IMR-90 (cell line): ENCODE measurements at regions not wholly inside any gene's neighbourhood (a gene's known extent, or its start where the extent isn't known, plus 50 kb on each side); places are given as distances from the start of the nearest gene placed in this dataset.

Experiments
- ATAC-seq: fragments of 200-7000 bp; cut with Tn5 transposase; 2 replicates; pipeline ENCODE4 v1.9.1; 2020; ENCODE audit warnings: low read depth, mild to moderate bottlenecking, moderate library complexity
- BruUV-seq: library from RNA; stranded (reverse); fragments of 400-500 nt; replicated peaks from 2 replicates; lab custom pipeline; 2021; lab: Mats Ljungman, UMichigan
- CTCF ChIA-PET: fragments of 300-600 bp; formaldehyde crosslinking; extraction: SDS; loops from one replicate; lab custom pipeline; 2021; ENCODE audit warnings: antibody characterized with exemption; lab: Yijun Ruan, JAX
- POLR2A ChIA-PET: fragments of 300-600 bp; sonication (Branson Sonifier 250); formaldehyde crosslinking; loops from one replicate; lab custom pipeline; 2022; ENCODE audit warnings: antibody characterized with exemption; ENCODE audit not compliant: unreplicated experiment; lab: Charles Lee
- DNase-seq: peaks from one replicate; pipeline ENCODE4 v3.0.0; 2013
- H2AFZ ChIP-seq: replicated peaks from 2 replicates; pipeline ENCODE3; 2013; ENCODE audit warnings: low read length, mild to moderate bottlenecking; ENCODE audit not compliant: poor library complexity
- H2AK5ac ChIP-seq: 2 replicates; pipeline ENCODE4 v1.6.1; 2013; ENCODE audit warnings: low read depth, low read length, inconsistent platforms
- H2AK9ac ChIP-seq: replicated peaks from 2 replicates; pipeline ENCODE3; 2013; ENCODE audit warnings: mild to moderate bottlenecking, low read depth, low read length, moderate library complexity; ENCODE audit not compliant: poor library complexity
- H2BK120ac ChIP-seq: 2 replicates; pipeline ENCODE4 v1.6.1; 2013; ENCODE audit warnings: low read depth, low read length, inconsistent platforms
- H2BK15ac ChIP-seq: 3 replicates; pipeline ENCODE4 v1.6.1; 2013; ENCODE audit warnings: low read depth, low read length, inconsistent platforms
- H2BK20ac ChIP-seq: 2 replicates; pipeline ENCODE4 v1.6.1; 2013; ENCODE audit warnings: low read depth, mild to moderate bottlenecking, inconsistent platforms, low read length, moderate library complexity
- H2BK5ac ChIP-seq: 2 replicates; pipeline ENCODE4 v1.6.1; 2013; ENCODE audit warnings: mild to moderate bottlenecking, low read depth, low read length, inconsistent platforms; ENCODE audit not compliant: poor library complexity, severe bottlenecking
- H3K14ac ChIP-seq: replicated peaks from 2 replicates; pipeline ENCODE4 v1.6.1; 2013; ENCODE audit warnings: low read depth, low read length, inconsistent platforms
- H3K18ac ChIP-seq: 2 replicates; pipeline ENCODE4 v1.6.1; 2013; ENCODE audit warnings: low read depth, low read length, control low read depth
- H3K23ac ChIP-seq: 2 replicates; pipeline ENCODE4 v1.6.1; 2013; ENCODE audit warnings: low read depth, low read length, inconsistent platforms
- H3K27ac ChIP-seq: 2 replicates; pipeline ENCODE4 v1.5.1; 2013; ENCODE audit warnings: mild to moderate bottlenecking, control low read depth, low read length; ENCODE audit not compliant: insufficient read depth
- H3K27me3 ChIP-seq: 2 replicates; pipeline ENCODE4 v1.6.1; 2013; ENCODE audit warnings: low read length; ENCODE audit not compliant: control insufficient read depth, insufficient read depth
- H3K36me3 ChIP-seq: 2 replicates; pipeline ENCODE4 v1.6.1; 2013; ENCODE audit warnings: low read length, mixed read lengths; ENCODE audit not compliant: control insufficient read depth, insufficient read depth
- H3K4ac ChIP-seq: 2 replicates; pipeline ENCODE4 v1.6.1; 2013; ENCODE audit warnings: low read depth, low read length, inconsistent platforms
- H3K4me1 ChIP-seq: 2 replicates; pipeline ENCODE4 v1.6.1; 2013; ENCODE audit warnings: low read length, mixed read lengths; ENCODE audit not compliant: control insufficient read depth, insufficient read depth
- H3K4me2 ChIP-seq: 2 replicates; pipeline ENCODE4 v1.6.1; 2013; ENCODE audit warnings: low read depth, mild to moderate bottlenecking, control low read depth, low read length, moderate library complexity
- H3K4me3 ChIP-seq: 2 replicates; pipeline ENCODE4 v1.5.1; 2013; ENCODE audit warnings: low read depth, mild to moderate bottlenecking, control low read depth, low read length, moderate library complexity; ENCODE audit not compliant: insufficient read depth
- H3K56ac ChIP-seq: 2 replicates; pipeline ENCODE4 v1.6.1; 2013; ENCODE audit warnings: low read length, inconsistent platforms; ENCODE audit not compliant: insufficient read depth; ENCODE audit errors: extremely low read depth
- H3K79me1 ChIP-seq, 2 experiments: 2 replicates each; pipeline ENCODE4 v1.6.1; 2013; ENCODE audit warnings: low read length in 2 of 2, inconsistent platforms in 1 of 2, low read depth in 1 of 2
- H3K9ac ChIP-seq: 2 replicates; pipeline ENCODE4 v1.6.1; 2013; ENCODE audit warnings: low read depth, low read length, control low read depth
- H3K9me1 ChIP-seq: 2 replicates; pipeline ENCODE4 v1.6.1; 2013; ENCODE audit warnings: low read length, inconsistent platforms; ENCODE audit not compliant: insufficient read depth
- H3K9me3 ChIP-seq: 2 replicates; pipeline ENCODE4 v1.6.1; 2013; ENCODE audit warnings: low read length; ENCODE audit not compliant: control insufficient read depth, insufficient read depth
- H4K20me1 ChIP-seq: 2 replicates; pipeline ENCODE4 v1.6.1; 2013; ENCODE audit warnings: low read length, inconsistent platforms; ENCODE audit not compliant: insufficient read depth
- H4K5ac ChIP-seq: 2 replicates; pipeline ENCODE4 v1.6.1; 2013; ENCODE audit warnings: mild to moderate bottlenecking, low read depth, low read length, control low read depth
- H4K8ac ChIP-seq, 2 experiments: 2 replicates each; pipeline ENCODE4 v1.6.1; 2013; ENCODE audit warnings: low read depth in 2 of 2, low read length in 2 of 2, control low read depth in 1 of 2, inconsistent platforms in 1 of 2
- H4K91ac ChIP-seq: 2 replicates; pipeline ENCODE4 v1.6.1; 2013; ENCODE audit warnings: low read depth, low read length, inconsistent platforms; ENCODE audit not compliant: insufficient read depth
- BHLHE40 ChIP-seq: fragments of 150-350 bp; IDR thresholded peaks from 2 replicates; pipeline ENCODE4 v1.6.1; 2016; ENCODE audit warnings: mild to moderate bottlenecking, low read depth, low read length
- CEBPB ChIP-seq: IDR thresholded peaks from 2 replicates; pipeline ENCODE4 v1.6.1; 2012; ENCODE audit warnings: low read depth, low read length, improper control_type of control experiment
- CHD1 ChIP-seq: IDR thresholded peaks from 2 replicates; pipeline ENCODE4 v1.6.1; 2012; ENCODE audit warnings: low read depth, low read length, improper control_type of control experiment
- FOS ChIP-seq: fragments of 150-350 bp; IDR thresholded peaks from 2 replicates; pipeline ENCODE4 v1.6.1; 2016; ENCODE audit warnings: low read depth, low read length
- MAFK ChIP-seq: IDR thresholded peaks from 2 replicates; pipeline ENCODE4 v1.6.1; 2012; ENCODE audit warnings: low read depth, low read length, improper control_type of control experiment
- MAZ ChIP-seq: IDR thresholded peaks from 2 replicates; pipeline ENCODE4 v1.6.1; 2012; ENCODE audit warnings: low read depth, mild to moderate bottlenecking, low read length, improper control_type of control experiment, moderate library complexity, borderline replicate concordance
- MXI1 ChIP-seq: IDR thresholded peaks from 2 replicates; pipeline ENCODE4 v1.6.1; 2012; ENCODE audit warnings: low read depth, mild to moderate bottlenecking, low read length, moderate library complexity, borderline replicate concordance
- NFE2L2 ChIP-seq: fragments of 150-350 bp; IDR thresholded peaks from 2 replicates; pipeline ENCODE4 v1.6.1; 2016; ENCODE audit warnings: low read depth, mild to moderate bottlenecking, low read length
- POLR2A ChIP-seq: IDR thresholded peaks from 2 replicates; pipeline ENCODE4 v1.6.1; 2012; ENCODE audit warnings: mild to moderate bottlenecking, low read depth, low read length
- RAD21 ChIP-seq: IDR thresholded peaks from 2 replicates; pipeline ENCODE4 v1.6.1; 2012; ENCODE audit warnings: low read length, improper control_type of control experiment
- RCOR1 ChIP-seq: IDR thresholded peaks from 2 replicates; pipeline ENCODE4 v1.6.1; 2012; ENCODE audit warnings: mild to moderate bottlenecking, low read length, improper control_type of control experiment; ENCODE audit not compliant: insufficient replicate concordance
- RFX5 ChIP-seq: IDR thresholded peaks from 2 replicates; pipeline ENCODE4 v1.8.0; 2012; ENCODE audit warnings: low read depth, mild to moderate bottlenecking, low read length, moderate library complexity
- SMC3 ChIP-seq: fragments of 150-350 bp; IDR thresholded peaks from 2 replicates; pipeline ENCODE4 v1.6.1; 2016; ENCODE audit warnings: low read depth, mild to moderate bottlenecking, antibody characterized with exemption, low read length, moderate library complexity
- WGBS, 2 experiments: methylation state at CpG; one replicate each; pipeline versions ENCODE4 v1.1.5 to v1.1.7; 2013; ENCODE audit warnings: missing lambda C conversion rate in 2 of 2; ENCODE audit not compliant: insufficient read length in 1 of 2; ENCODE audit errors: extremely low coverage in 2 of 2; 5-methylcytosine and 5-hydroxymethylcytosine counted together
- dilution Hi-C: fragments of 300-500 bp; cut with HindIII; formaldehyde crosslinking; loops from one replicate; pipeline ENCODE4 v1.14.3; 2018; ENCODE audit warnings: low sequenced_read_pairs; ENCODE audit not compliant: unreplicated experiment
- in situ Hi-C: fragments of 300-500 bp; cut with MboI; formaldehyde crosslinking; loops from 3 replicates; pipeline ENCODE4 v1.14.3; 2019; ENCODE audit warnings: low sequenced_read_pairs, inconsistent platforms, mixed read lengths
- intact Hi-C: fragments of 100-400 bp; cut with micrococcal nuclease; formaldehyde crosslinking; loops from 2 replicates; pipeline ENCODE4 v1.10.0; 2022
- TF ChIP-seq, protein P1 (sequence below): fragments of 150-350 bp; IDR thresholded peaks from 2 replicates; pipeline ENCODE4 v1.6.1; 2017; ENCODE audit warnings: mild to moderate bottlenecking, antibody characterized with exemption, low read length, low read depth
- TF ChIP-seq, protein P2 (sequence below): fragments of 150-350 bp; IDR thresholded peaks from 2 replicates; pipeline ENCODE4 v1.6.1; 2016; ENCODE audit warnings: low read depth, mild to moderate bottlenecking, low read length, moderate library complexity, borderline replicate concordance
- TF ChIP-seq, protein P3 (sequence below): conservative IDR thresholded peaks from 2 replicates; pipeline ENCODE4 v1.5.1; 2012; ENCODE audit warnings: mild to moderate bottlenecking, low read depth, low read length, improper control_type of control experiment

GRCh38 chr4:14217401-14217800 is 589.9 kb upstream of the BOD1L1 start:
- H4K91ac ChIP-seq: no peak overlapping the region
- H3K23ac ChIP-seq: no peak overlapping the region
- DNase-seq (no peak), ATAC-seq (no peak)
- H3K18ac ChIP-seq: no peak overlapping the region
- no peak overlapping the region for H3K27ac ChIP-seq
- H3K36me3 ChIP-seq: no peaks in the 10 kb centered on the region
- no peaks in the 10 kb centered on the region for H3K27me3 ChIP-seq
- intact Hi-C loops (no loop called here), dilution Hi-C loops (no loop called here), in situ Hi-C loops (no loop called here)
- H2AK9ac ChIP-seq: no peak overlapping the region
- no peak overlapping the region for H3K14ac ChIP-seq
- H3K9ac ChIP-seq: no peak overlapping the region
- H3K4me1 ChIP-seq: no peaks in the 10 kb centered on the region
- no peaks in the 10 kb centered on the region for H4K20me1 ChIP-seq
- no peak overlapping the region for H3K4me2 ChIP-seq
- no peak overlapping the region for H3K4me3 ChIP-seq
- CTCF ChIA-PET: no interaction called here
- POLR2A ChIA-PET: no interaction called here
- no peak overlapping the region for H2AK5ac ChIP-seq
- H2BK15ac ChIP-seq: no peak overlapping the region
- H3K56ac ChIP-seq: no peak overlapping the region
- no peaks in the 10 kb centered on the region for H3K79me1 ChIP-seq
- no TSS peak for BruUV-seq
- H2BK120ac ChIP-seq: no peak overlapping the region
- H4K8ac ChIP-seq: no peak overlapping the region
- TF ChIP-seq MAFK (no peak), FOS (no peak), CEBPB (no peak), RFX5 (no peak), RAD21 (no peak), NFE2L2 (no peak), MXI1 (no peak), POLR2A (no peak), SMC3 (no peak), BHLHE40 (no peak), MAZ (no peak), CHD1 (no peak), RCOR1 (no peak)
- TF ChIP-seq, protein P1, sequence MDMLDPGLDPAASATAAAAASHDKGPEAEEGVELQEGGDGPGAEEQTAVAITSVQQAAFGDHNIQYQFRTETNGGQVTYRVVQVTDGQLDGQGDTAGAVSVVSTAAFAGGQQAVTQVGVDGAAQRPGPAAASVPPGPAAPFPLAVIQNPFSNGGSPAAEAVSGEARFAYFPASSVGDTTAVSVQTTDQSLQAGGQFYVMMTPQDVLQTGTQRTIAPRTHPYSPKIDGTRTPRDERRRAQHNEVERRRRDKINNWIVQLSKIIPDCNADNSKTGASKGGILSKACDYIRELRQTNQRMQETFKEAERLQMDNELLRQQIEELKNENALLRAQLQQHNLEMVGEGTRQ: no peak
- TF ChIP-seq, protein P2, sequence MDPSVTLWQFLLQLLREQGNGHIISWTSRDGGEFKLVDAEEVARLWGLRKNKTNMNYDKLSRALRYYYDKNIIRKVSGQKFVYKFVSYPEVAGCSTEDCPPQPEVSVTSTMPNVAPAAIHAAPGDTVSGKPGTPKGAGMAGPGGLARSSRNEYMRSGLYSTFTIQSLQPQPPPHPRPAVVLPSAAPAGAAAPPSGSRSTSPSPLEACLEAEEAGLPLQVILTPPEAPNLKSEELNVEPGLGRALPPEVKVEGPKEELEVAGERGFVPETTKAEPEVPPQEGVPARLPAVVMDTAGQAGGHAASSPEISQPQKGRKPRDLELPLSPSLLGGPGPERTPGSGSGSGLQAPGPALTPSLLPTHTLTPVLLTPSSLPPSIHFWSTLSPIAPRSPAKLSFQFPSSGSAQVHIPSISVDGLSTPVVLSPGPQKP: no peak
- TF ChIP-seq, protein P3, sequence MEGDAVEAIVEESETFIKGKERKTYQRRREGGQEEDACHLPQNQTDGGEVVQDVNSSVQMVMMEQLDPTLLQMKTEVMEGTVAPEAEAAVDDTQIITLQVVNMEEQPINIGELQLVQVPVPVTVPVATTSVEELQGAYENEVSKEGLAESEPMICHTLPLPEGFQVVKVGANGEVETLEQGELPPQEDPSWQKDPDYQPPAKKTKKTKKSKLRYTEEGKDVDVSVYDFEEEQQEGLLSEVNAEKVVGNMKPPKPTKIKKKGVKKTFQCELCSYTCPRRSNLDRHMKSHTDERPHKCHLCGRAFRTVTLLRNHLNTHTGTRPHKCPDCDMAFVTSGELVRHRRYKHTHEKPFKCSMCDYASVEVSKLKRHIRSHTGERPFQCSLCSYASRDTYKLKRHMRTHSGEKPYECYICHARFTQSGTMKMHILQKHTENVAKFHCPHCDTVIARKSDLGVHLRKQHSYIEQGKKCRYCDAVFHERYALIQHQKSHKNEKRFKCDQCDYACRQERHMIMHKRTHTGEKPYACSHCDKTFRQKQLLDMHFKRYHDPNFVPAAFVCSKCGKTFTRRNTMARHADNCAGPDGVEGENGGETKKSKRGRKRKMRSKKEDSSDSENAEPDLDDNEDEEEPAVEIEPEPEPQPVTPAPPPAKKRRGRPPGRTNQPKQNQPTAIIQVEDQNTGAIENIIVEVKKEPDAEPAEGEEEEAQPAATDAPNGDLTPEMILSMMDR: no peak
- no peaks in the 10 kb centered on the region for H3K9me1 ChIP-seq
- H3K9me3 ChIP-seq: no peaks in the 10 kb centered on the region
- H2BK20ac ChIP-seq: no peak overlapping the region
- H2BK5ac ChIP-seq: no peak overlapping the region
- H2AFZ ChIP-seq: no peak overlapping the region
- no peak overlapping the region for H3K4ac ChIP-seq
- H4K5ac ChIP-seq: no peak overlapping the region
- WGBS, 2 experiments: no CpG with 5 or more reads among the region's 3 CpGs
